ENCODE measurements at regions not wholly inside any gene's neighbourhood (a gene's known extent, or its start where the extent isn't known, plus 50 kb on each side); places are given as distances from the start of the nearest gene placed in this dataset.
"Not testable (repeated sequence)": the region's sequence is repeated elsewhere in the genome, so short reads cannot be mapped to it uniquely, and the experiment has no call there.

- DNase-seq = no peak
Measured at GRCh38 chr21:28391938-28392849, 600.5 kb downstream of the LTN1 start.

GRCh38 chr21:28387220-28387619 is 605.5 kb downstream of the LTN1 start:
- DNase-seq = no peak

- DNase-seq = no peak
Measured at GRCh38 chr21:28385845-28386244, 606.8 kb downstream of the LTN1 start.

GRCh38 chr21:28381000-28381745 is 611.5 kb downstream of the LTN1 start:
- not testable (repeated sequence) for DNase-seq

- DNase-seq = no peak
Measured at GRCh38 chr21:28380241-28380640, 612.4 kb downstream of the LTN1 start.

GRCh38 chr21:28378026-28378425 is 614.7 kb downstream of the LTN1 start:
- DNase-seq = no peak

- no peak for DNase-seq
Measured at GRCh38 chr21:28375708-28376385, 616.8 kb downstream of the LTN1 start.

GRCh38 chr21:28374881-28375280 is 617.8 kb downstream of the LTN1 start:
- DNase-seq = no peak

GRCh38 chr21:28371713-28372112 is 621.0 kb downstream of the LTN1 start:
- no peak for DNase-seq

- no peak for DNase-seq
Measured at GRCh38 chr21:28359300-28359699, 633.4 kb downstream of the LTN1 start.

GRCh38 chr21:28358702-28359101 is 634.0 kb downstream of the LTN1 start:
- DNase-seq = no peak

GRCh38 chr21:28358170-28358569 is 634.5 kb downstream of the LTN1 start:
- no peak for DNase-seq

- DNase-seq = no peak
Measured at GRCh38 chr21:28357743-28358142, 634.9 kb downstream of the LTN1 start.

GRCh38 chr21:28356422-28356821 is 636.3 kb downstream of the LTN1 start:
- no peak for DNase-seq

- no peak for DNase-seq
Measured at GRCh38 chr21:28345934-28346333, 646.7 kb downstream of the LTN1 start.

GRCh38 chr21:28344985-28345384 is 647.7 kb downstream of the LTN1 start:
- no peak for DNase-seq

GRCh38 chr21:28342212-28342810 is 650.4 kb downstream of the LTN1 start:
- DNase-seq = no peak

- DNase-seq = no peak
Measured at GRCh38 chr21:28339403-28339802, 653.3 kb downstream of the LTN1 start.

GRCh38 chr21:28338701-28339305 is 653.9 kb downstream of the LTN1 start:
- DNase-seq = no peak

GRCh38 chr21:28337315-28337714 is 655.4 kb downstream of the LTN1 start:
- no peak for DNase-seq

- DNase-seq = no peak
Measured at GRCh38 chr21:28336314-28336713, 656.4 kb downstream of the LTN1 start.

GRCh38 chr21:28334407-28334806 is 658.3 kb downstream of the LTN1 start:
- DNase-seq = no peak

All from activated effector memory CD4-positive, alpha-beta T cell treated with anti-CD3 and anti-CD28 coated beads, Interleukin-2, amount 50 U/mL, for 16 hours (primary cell).